Fibroblast of lung (primary cell): ENCODE measurements at regions not wholly inside any gene's neighbourhood (a gene's known extent, or its start where the extent isn't known, plus 50 kb on each side); places are given as distances from the start of the nearest gene placed in this dataset.

Experiments used
- CTCF ChIP-seq, 2 donors: IDR thresholded peaks in 1 of 2; conservative IDR thresholded peaks in 1 of 2; 1 replicate in 1 of 2; 2 replicates in 1 of 2; pipeline ENCODE4 v1.5.1; 2011 to 2012; ENCODE audit warnings: low read length in 2 of 2, control low read depth in 1 of 2, inconsistent platforms in 1 of 2, low read depth in 1 of 2, mild to moderate bottlenecking in 1 of 2
- EZH2 ChIP-seq: IDR thresholded peaks from 2 replicates; pipeline ENCODE4 v1.5.1; 2012; ENCODE audit warnings: low read length, control low read depth, mild to moderate bottlenecking; ENCODE audit errors: missing control alignments

GRCh38 chr6:168741305-168741704 is 300.3 kb downstream of the SMOC2 start:
- TF ChIP-seq CTCF (conservative IDR thresholded peaks at IDR 0.05 in 1 of 2, IDR thresholded peaks at IDR 0.05 in 1 of 2; ENCODE audit: low read depth in 1 of 2, low read length in 2 of 2) (no peak), EZH2 (no peak)
